ENCODE measurements at regions not wholly inside any gene's neighbourhood (a gene's known extent, or its start where the extent isn't known, plus 50 kb on each side); places are given as distances from the start of the nearest gene placed in this dataset.

DNA sequence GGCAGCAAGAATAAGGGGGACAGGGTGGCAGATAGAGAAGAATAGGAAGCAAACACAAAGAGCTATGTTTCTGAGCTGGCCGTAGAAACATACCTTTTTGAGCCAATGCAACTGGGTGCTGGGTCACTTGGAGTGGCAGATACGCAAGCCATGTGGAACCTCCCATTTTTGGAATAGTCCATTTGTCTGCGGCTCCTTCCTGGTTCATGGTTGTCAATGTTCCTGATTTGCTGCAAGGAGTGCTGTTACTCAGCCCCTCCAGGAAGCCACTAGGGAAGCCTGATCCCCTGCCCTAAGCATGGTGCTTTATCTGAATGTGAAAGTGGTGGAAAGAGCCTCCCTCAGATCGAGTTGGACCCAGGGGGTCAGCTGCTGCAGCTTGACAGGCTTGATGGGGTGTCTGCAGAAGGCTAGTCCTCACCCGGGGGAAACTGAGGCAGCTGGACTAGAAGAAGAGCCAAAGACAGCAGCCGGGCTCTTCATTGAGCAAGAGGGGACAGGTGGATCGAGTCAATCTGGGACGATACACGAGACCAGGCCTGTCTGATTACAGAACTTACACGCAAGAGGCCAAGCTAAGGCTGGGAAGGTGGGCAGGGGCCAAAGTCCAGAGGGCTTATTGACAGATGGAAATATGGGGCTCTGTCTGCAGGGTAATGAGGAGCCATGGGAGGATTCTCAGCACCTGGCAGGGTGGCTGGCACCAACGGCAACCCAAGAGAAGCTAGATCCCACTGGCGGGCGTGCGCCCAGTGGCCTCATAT lies 57.4 kb upstream of the CTNNBL1 start:
- Mint-ChIP-seq H3K27me3 (ENCODE audit: unreplicated experiment) (peaks cover 21% of the 10 kb centered on the region), H3K36me3 (ENCODE audit: unreplicated experiment) (no peaks in the 10 kb centered on the region), H3K4me1 (ENCODE audit: unreplicated experiment) (no peaks in the 10 kb centered on the region), H3K27ac (ENCODE audit: unreplicated experiment) (no peak overlapping the region), H3K9me3 (ENCODE audit: unreplicated experiment) (peaks cover 10% of the 10 kb centered on the region), H3K4me3 (ENCODE audit: unreplicated experiment) (no peak overlapping the region)
- no peak for DNase-seq (ENCODE audit: extremely low spot score, unreplicated experiment)
- TF ChIP-seq CTCF (IDR thresholded peaks at IDR 0.05) = no peak

GRCh38 chr20:37630993-37631392 lies 62.8 kb upstream of the CTNNBL1 start:
- Mint-ChIP-seq H3K9me3 (ENCODE audit: unreplicated experiment) (peaks cover 8% of the 10 kb centered on the region), H3K36me3 (ENCODE audit: unreplicated experiment) (no peaks in the 10 kb centered on the region), H3K4me1 (ENCODE audit: unreplicated experiment) (no peaks in the 10 kb centered on the region), H3K4me3 (ENCODE audit: unreplicated experiment) (no peak overlapping the region), H3K27me3 (ENCODE audit: unreplicated experiment) (peaks cover 37% of the 10 kb centered on the region), H3K27ac (ENCODE audit: unreplicated experiment) (no peak overlapping the region)
- no peak for DNase-seq (ENCODE audit: extremely low spot score, unreplicated experiment)
- TF ChIP-seq CTCF (IDR thresholded peaks at IDR 0.05) = no peak

- Mint-ChIP-seq H3K4me3 (ENCODE audit: unreplicated experiment) (no peak overlapping the region), H3K9me3 (ENCODE audit: unreplicated experiment) (no peaks in the 10 kb centered on the region), H3K27ac (ENCODE audit: unreplicated experiment) (no peak overlapping the region), H3K27me3 (ENCODE audit: unreplicated experiment) (peaks cover 37% of the 10 kb centered on the region), H3K4me1 (ENCODE audit: unreplicated experiment) (no peaks in the 10 kb centered on the region), H3K36me3 (ENCODE audit: unreplicated experiment) (no peaks in the 10 kb centered on the region)
- DNase-seq (ENCODE audit: extremely low spot score, unreplicated experiment) = no peak
- TF ChIP-seq CTCF (IDR thresholded peaks at IDR 0.05) = no peak
These were observed 63.7 kb upstream of the CTNNBL1 start for GRCh38 chr20:37630166-37630565.

DNA sequence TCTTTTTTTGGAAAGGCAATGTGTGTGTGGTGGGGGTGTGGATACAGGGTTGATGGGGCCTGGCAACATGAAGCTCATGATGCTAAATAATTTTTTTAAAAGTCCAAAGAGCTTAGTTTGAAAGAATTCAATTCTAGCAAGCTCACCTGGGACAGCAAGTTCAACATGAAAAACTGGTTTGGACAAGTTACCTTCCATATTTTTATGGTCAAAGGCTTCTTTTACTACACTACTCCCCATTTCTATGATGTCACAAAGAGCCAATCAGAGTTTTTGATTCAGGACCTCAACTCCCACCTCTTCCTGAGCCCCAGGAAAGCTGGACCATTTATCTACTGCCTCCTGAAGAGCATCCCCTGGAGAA lies 66.1 kb upstream of the CTNNBL1 start:
- Mint-ChIP-seq H3K4me3 (ENCODE audit: unreplicated experiment) (no peak overlapping the region), H3K4me1 (ENCODE audit: unreplicated experiment) (no peaks in the 10 kb centered on the region), H3K9me3 (ENCODE audit: unreplicated experiment) (no peaks in the 10 kb centered on the region), H3K36me3 (ENCODE audit: unreplicated experiment) (no peaks in the 10 kb centered on the region), H3K27me3 (ENCODE audit: unreplicated experiment) (peaks cover 44% of the 10 kb centered on the region), H3K27ac (ENCODE audit: unreplicated experiment) (no peak overlapping the region)
- TF ChIP-seq CTCF (IDR thresholded peaks at IDR 0.05) = no peak
- DNase-seq (ENCODE audit: extremely low spot score, unreplicated experiment) = no peak

GRCh38 chr20:37627060-37627766 lies 66.6 kb upstream of the CTNNBL1 start:
- no peaks in the 10 kb centered on the region for H3K36me3 Mint-ChIP-seq (ENCODE audit: unreplicated experiment)
- no peaks in the 10 kb centered on the region for H3K9me3 Mint-ChIP-seq (ENCODE audit: unreplicated experiment)
- H3K4me1 Mint-ChIP-seq (ENCODE audit: unreplicated experiment) = no peaks in the 10 kb centered on the region
- TF ChIP-seq CTCF (IDR thresholded peaks at IDR 0.05) = no peak
- peaks cover 40% of the 10 kb centered on the region for H3K27me3 Mint-ChIP-seq (ENCODE audit: unreplicated experiment)
- no peak overlapping the region for H3K4me3 Mint-ChIP-seq (ENCODE audit: unreplicated experiment)
- H3K27ac Mint-ChIP-seq (ENCODE audit: unreplicated experiment) = no peak overlapping the region
- DNase-seq (ENCODE audit: extremely low spot score, unreplicated experiment) = no peak

Data from osteocyte (in vitro differentiated cells).